Tibial artery (tissue), 4 donors: ENCODE measurements at regions not wholly inside any gene's neighbourhood (a gene's known extent, or its start where the extent isn't known, plus 50 kb on each side); places are given as distances from the start of the nearest gene placed in this dataset.

Source experiments
- DNase-seq, 2 donors: peaks; one replicate each; pipeline ENCODE4 v3.0.0-alpha.2; 2019
- H3K27ac ChIP-seq, 2 donors: fragments of 200-600 bp; sonication (generic) in 1 of 2; 1 replicate in 1 of 2; 2 replicates in 1 of 2; pipeline ENCODE4 v1.5.1; 2018 to 2019; ENCODE audit warnings: mild to moderate bottlenecking in 1 of 2
- H3K27me3 ChIP-seq, 2 donors: fragments of 200-600 bp; sonication (generic) in 1 of 2; one replicate each; pipeline versions ENCODE4 v1.5.1 to v1.6.0; 2016 to 2019
- H3K36me3 ChIP-seq, 3 donors: fragments of 200-600 bp; sonication (generic) in 2 of 3; one replicate each; pipeline ENCODE4 v1.5.1; 2016 to 2019; ENCODE audit warnings: mild to moderate bottlenecking in 2 of 3
- H3K4me1 ChIP-seq, 4 donors: fragments of 200-600 bp; sonication (generic) in 2 of 4; 1 replicate in 3 of 4; 2 replicates in 1 of 4; pipeline ENCODE4 v1.5.1; 2016 to 2019
- H3K4me3 ChIP-seq, 2 donors: fragments of 200-600 bp; sonication (generic) in 1 of 2; 1 replicate in 1 of 2; 2 replicates in 1 of 2; pipeline ENCODE4 v1.5.1; 2018 to 2019; ENCODE audit warnings: mild to moderate bottlenecking in 2 of 2
- H3K9me3 ChIP-seq, 3 donors: fragments of 200-600 bp; sonication (generic) in 1 of 3; one replicate each; pipeline ENCODE4 v1.5.1; 2016 to 2019
- CTCF ChIP-seq, 2 experiments: fragments of 200-600 bp in 1 of 2; fragments of 450-650 bp in 1 of 2; IDR thresholded peaks; one replicate each; pipeline ENCODE4 v1.5.1; 2017 to 2019; ENCODE audit warnings: antibody characterized with exemption in 2 of 2, mild to moderate bottlenecking in 1 of 2, moderate library complexity in 1 of 2
- intact Hi-C: fragments of 100-400 bp; cut with DNase I; formaldehyde crosslinking; loops from one replicate; pipeline ENCODE4 v1.15.0; 2023; ENCODE audit warnings: low total_unique reads

GRCh38 chr2:64727013-64727767 lies 73.5 kb upstream of the SERTAD2 start:
- TF ChIP-seq CTCF (IDR thresholded peaks at IDR 0.05) = no peak
- Histone ChIP-seq H3K9me3 (no peaks in the 10 kb centered on the region), H3K27ac (no peak overlapping the region), H3K4me1 (peaks cover 0 to 26% (median 7%) of the 10 kb centered on the region in 4 donors), H3K36me3 (no peaks in the 10 kb centered on the region), H3K4me3 (no peak overlapping the region), H3K27me3 (no peaks in the 10 kb centered on the region)
- no peak for DNase-seq
- intact Hi-C loops = no loop called here

GRCh38 chr2:64727843-64728463 lies 74.2 kb upstream of the SERTAD2 start:
- Histone ChIP-seq H3K27ac (no peak overlapping the region), H3K9me3 (no peaks in the 10 kb centered on the region), H3K4me1 (peaks cover 0 to 26% (median 7%) of the 10 kb centered on the region in 4 donors), H3K4me3 (no peak overlapping the region), H3K27me3 (no peaks in the 10 kb centered on the region), H3K36me3 (no peaks in the 10 kb centered on the region)
- intact Hi-C loops = no loop called here
- no peak for TF ChIP-seq CTCF (IDR thresholded peaks at IDR 0.05)
- no peak for DNase-seq

GRCh38 chr2:64730551-64731262 lies 77.0 kb upstream of the SERTAD2 start:
- Histone ChIP-seq H3K9me3 (no peaks in the 10 kb centered on the region), H3K27me3 (no peaks in the 10 kb centered on the region), H3K27ac (peak overlapping the region; percentile 46 to 68), H3K4me3 (peak overlapping the region; percentile 44 to 50), H3K4me1 (peaks cover 0 to 48% (median 9%) of the 10 kb centered on the region in 4 donors), H3K36me3 (no peaks in the 10 kb centered on the region)
- peak; percentile 85 to 86 for DNase-seq
- intact Hi-C loops = no loop called here
- TF ChIP-seq CTCF (IDR thresholded peaks at IDR 0.05) = no peak

- H3K27ac ChIP-seq = peak overlapping the region; percentile 46 to 68
- intact Hi-C loops = no loop called here
- H3K9me3 ChIP-seq = no peaks in the 10 kb centered on the region
- H3K36me3 ChIP-seq = no peaks in the 10 kb centered on the region
- peaks cover 0 to 48% (median 9%) of the 10 kb centered on the region in 4 donors for H3K4me1 ChIP-seq
- no peak for DNase-seq
- no peaks in the 10 kb centered on the region for H3K27me3 ChIP-seq
- TF ChIP-seq CTCF (IDR thresholded peaks at IDR 0.05) = no peak
- peak overlapping the region; percentile 44 to 50 for H3K4me3 ChIP-seq
Measured at GRCh38 chr2:64731263-64731643, 77.5 kb upstream of the SERTAD2 start.

GRCh38 chr2:64731746-64732145 lies 78.0 kb upstream of the SERTAD2 start:
- DNase-seq = no peak
- intact Hi-C loops = no loop called here
- H3K4me3 ChIP-seq = no peak overlapping the region
- H3K27me3 ChIP-seq = no peaks in the 10 kb centered on the region
- no peak for TF ChIP-seq CTCF (IDR thresholded peaks at IDR 0.05)
- no peaks in the 10 kb centered on the region for H3K9me3 ChIP-seq
- H3K4me1 ChIP-seq = peaks cover 0 to 48% (median 9%) of the 10 kb centered on the region in 4 donors
- peak overlapping the region; percentile 46 to 68 for H3K27ac ChIP-seq
- no peaks in the 10 kb centered on the region for H3K36me3 ChIP-seq
